HL-60 (cell line): ENCODE measurements at regions not wholly inside any gene's neighbourhood (a gene's known extent, or its start where the extent isn't known, plus 50 kb on each side); places are given as distances from the start of the nearest gene placed in this dataset.

Experiments
- GABPA ChIP-seq: IDR thresholded peaks from 2 replicates; pipeline ENCODE4 v1.6.1; 2012; ENCODE audit warnings: low read depth
- POLR2AphosphoS5 ChIP-seq: IDR thresholded peaks from 2 replicates; pipeline ENCODE4 v1.6.1; 2012; ENCODE audit warnings: low read depth
- SPI1 ChIP-seq: IDR thresholded peaks from 2 replicates; pipeline ENCODE4 v1.6.1; 2012; ENCODE audit warnings: low read depth, mild to moderate bottlenecking, borderline replicate concordance
- TF ChIP-seq, protein P1 (sequence below): IDR thresholded peaks from 2 replicates; pipeline ENCODE4 v1.6.1; 2012; ENCODE audit warnings: low read depth; ENCODE audit not compliant: insufficient replicate concordance
- TF ChIP-seq, protein P2 (sequence below): IDR thresholded peaks from one replicate; pipeline ENCODE4 v1.5.1; 2011; ENCODE audit warnings: low read length, control low read depth, inconsistent platforms; ENCODE audit not compliant: insufficient read depth

DNA sequence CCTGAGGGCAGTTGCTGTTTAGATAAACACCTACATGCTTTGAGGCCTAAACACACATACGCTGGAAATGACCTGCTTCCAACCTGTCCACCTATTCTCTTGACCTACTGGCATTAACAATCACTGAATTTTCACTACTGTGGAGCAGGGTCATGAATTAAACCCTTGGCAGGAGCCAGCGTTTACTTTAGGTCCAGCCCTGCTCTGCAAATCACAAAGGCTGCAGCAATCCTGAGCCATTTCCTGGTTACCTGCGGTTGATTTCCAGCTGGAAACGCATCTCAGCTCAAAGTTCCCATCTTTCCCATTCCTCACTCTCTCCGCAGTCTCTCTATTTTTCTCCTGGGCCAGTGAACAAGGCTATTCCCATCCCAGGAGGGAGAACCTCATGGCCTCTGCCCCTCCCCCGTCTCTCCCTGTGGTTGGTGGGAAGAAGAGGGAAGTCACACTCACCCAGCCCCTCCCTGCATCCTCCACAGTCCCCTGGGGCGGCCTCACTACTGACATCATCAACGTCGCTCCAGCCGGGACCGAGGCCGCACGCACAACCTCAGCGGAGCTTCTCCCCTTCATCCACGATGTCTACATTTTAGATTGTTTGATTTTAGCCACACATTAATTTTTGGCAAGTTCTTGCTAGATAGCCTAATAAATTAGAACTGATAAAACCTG is 84.5 kb upstream of the SNTG2 start:
- TF ChIP-seq, protein P1, sequence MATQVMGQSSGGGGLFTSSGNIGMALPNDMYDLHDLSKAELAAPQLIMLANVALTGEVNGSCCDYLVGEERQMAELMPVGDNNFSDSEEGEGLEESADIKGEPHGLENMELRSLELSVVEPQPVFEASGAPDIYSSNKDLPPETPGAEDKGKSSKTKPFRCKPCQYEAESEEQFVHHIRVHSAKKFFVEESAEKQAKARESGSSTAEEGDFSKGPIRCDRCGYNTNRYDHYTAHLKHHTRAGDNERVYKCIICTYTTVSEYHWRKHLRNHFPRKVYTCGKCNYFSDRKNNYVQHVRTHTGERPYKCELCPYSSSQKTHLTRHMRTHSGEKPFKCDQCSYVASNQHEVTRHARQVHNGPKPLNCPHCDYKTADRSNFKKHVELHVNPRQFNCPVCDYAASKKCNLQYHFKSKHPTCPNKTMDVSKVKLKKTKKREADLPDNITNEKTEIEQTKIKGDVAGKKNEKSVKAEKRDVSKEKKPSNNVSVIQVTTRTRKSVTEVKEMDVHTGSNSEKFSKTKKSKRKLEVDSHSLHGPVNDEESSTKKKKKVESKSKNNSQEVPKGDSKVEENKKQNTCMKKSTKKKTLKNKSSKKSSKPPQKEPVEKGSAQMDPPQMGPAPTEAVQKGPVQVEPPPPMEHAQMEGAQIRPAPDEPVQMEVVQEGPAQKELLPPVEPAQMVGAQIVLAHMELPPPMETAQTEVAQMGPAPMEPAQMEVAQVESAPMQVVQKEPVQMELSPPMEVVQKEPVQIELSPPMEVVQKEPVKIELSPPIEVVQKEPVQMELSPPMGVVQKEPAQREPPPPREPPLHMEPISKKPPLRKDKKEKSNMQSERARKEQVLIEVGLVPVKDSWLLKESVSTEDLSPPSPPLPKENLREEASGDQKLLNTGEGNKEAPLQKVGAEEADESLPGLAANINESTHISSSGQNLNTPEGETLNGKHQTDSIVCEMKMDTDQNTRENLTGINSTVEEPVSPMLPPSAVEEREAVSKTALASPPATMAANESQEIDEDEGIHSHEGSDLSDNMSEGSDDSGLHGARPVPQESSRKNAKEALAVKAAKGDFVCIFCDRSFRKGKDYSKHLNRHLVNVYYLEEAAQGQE, result no peak
- TF ChIP-seq, protein P2, sequence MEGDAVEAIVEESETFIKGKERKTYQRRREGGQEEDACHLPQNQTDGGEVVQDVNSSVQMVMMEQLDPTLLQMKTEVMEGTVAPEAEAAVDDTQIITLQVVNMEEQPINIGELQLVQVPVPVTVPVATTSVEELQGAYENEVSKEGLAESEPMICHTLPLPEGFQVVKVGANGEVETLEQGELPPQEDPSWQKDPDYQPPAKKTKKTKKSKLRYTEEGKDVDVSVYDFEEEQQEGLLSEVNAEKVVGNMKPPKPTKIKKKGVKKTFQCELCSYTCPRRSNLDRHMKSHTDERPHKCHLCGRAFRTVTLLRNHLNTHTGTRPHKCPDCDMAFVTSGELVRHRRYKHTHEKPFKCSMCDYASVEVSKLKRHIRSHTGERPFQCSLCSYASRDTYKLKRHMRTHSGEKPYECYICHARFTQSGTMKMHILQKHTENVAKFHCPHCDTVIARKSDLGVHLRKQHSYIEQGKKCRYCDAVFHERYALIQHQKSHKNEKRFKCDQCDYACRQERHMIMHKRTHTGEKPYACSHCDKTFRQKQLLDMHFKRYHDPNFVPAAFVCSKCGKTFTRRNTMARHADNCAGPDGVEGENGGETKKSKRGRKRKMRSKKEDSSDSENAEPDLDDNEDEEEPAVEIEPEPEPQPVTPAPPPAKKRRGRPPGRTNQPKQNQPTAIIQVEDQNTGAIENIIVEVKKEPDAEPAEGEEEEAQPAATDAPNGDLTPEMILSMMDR, result no peak
- TF ChIP-seq SPI1 (no peak), POLR2AphosphoS5 (no peak), GABPA (no peak)
